Pons (tissue), 1 donor: ENCODE measurements at regions not wholly inside any gene's neighbourhood (a gene's known extent, or its start where the extent isn't known, plus 50 kb on each side); places are given as distances from the start of the nearest gene placed in this dataset.
A peak's percentile ranks its signal among the peaks of the same experiment; 100 is the strongest.
"Not testable (repeated sequence)": the region's sequence is repeated elsewhere in the genome, so short reads cannot be mapped to it uniquely, and the experiment has no call there.

Source experiments
- DNase-seq: peaks from one replicate; pipeline ENCODE4 v3.0.0-alpha.2; 2016; ENCODE audit warnings: low spot score

DNA sequence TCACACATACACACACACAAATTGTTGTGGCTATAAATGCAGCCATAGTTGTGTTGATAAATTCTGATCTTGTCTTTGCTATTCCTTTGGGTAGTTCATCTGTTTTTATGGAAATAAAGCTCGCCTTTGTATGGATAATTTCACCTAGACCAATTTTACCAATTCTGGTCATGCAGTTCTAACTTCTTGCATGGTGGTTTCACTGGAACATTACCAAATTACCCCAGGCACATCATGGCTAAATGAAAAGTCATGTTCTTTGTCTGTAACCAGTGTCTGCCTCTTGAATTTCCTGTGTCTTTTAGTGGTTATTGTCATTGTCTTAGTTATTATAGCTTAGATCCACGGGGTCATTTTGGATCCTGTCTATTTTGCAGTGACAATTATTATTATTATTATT, 50.3 kb upstream of the TMC1 start:
- no peak for DNase-seq

DNA sequence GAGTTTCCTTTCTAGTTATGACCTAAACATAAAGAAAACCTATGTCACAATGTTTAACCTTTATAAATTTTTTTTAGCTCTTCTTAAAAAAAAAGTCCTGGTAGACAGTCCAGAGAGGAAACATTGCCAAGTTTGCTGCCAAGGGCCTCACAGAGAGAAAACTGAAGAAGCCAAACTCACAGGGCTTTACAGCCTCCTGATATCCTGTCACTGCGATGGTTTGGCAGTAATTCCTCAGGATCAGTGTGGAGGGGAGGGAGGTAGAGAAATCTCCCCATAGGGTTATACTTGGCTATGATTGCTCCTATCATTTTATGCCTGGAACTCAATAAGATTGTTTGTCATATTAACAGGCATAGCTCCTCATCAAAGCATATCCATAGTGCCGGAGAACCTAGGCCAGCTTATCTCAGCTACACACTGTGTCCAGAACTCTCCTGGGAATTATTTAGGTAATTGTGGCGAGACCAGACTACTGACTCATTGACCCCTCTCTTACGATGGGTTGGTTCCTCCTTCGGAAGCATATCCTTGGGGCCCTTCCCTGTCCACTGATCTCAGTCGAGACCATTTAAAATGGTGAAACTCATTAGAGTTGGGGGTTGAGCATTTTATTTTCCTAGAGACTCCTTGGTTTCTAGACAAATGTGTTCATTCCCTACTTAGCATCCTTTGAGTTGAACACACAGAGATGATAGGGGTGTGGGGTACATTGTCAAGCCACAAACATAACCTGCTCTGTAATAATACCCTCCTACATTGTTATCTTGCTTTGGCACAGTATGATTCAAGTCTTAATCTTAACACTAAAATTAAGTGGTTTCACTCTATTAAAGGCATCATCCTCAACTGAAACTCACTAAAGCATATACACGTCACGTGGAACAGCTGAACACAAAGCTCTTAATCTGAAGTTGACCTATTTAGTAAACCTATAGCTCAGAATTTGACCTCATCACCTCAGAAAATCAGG, 53.4 kb upstream of the TMC1 start:
- no peak for DNase-seq

DNA sequence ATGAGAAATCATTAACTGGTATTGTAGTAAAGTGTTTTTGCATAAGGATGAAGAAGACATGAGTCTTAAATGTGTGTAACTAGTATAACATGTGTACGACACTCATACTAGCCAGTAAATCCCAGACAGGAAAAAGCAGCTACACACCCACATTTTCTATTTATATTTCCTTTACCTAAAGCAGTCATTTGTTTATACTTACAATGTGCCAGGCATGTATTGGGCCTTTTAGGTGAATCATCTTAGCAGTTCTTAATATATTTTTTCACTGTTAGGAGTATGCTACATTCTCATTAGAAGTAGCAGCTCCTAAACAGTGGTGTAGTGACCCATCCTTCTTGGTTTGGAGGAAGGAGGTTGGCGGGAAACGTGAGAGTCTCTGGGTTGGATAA, 55.8 kb upstream of the TMC1 start:
- DNase-seq = no peak

DNA sequence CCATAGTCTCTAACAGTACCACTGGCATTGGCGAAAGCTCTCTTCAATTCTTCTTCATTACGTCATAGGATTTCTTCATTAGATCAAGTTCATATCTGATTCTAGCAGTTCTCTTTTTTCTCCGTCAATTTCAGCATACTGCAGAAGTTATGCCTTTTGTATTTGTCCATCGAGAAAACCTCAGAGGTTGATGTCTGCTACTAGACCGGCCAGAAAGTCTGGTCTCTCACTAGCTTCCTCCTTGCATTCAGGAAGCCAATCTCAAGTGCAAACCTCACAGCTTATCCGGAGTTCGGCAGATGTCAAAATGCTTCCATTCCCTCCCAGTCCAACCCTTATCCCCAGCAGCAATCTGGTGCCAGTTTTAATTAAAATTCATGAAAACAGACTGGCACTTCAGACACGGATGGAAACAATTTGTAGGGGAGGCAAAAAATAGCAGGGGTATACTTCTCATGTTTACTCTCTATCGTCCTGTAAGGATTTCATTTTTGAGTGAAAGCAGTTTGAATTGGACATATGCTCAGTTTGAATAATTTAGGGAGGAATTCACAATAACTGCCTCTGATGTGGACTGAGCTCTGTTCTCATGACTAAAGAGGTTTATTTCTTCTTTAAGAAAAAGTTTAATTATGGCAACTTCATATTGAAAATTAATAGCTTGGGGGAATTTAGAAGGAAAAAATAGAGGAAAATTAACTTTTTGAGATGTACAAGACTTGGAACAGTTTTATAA, 56.4 kb upstream of the TMC1 start:
- peak; percentile 53 for DNase-seq

DNA sequence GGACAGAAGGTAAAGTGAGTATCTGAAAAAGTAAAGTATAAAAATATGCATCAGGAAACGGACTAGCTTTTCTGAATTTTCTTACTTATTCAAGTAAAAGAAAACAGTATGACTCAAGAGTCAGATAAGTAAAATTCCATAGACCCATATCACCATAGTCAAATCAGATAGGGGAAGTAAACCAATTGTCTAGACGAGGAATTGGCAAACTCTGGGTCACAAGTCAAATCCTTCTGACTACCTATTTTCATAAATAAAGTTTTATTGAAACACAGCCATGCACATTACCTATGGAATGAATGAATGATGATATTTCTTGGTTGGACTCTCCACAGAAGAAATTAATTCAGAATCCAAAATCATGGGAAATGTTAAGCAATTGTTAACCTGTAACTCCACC, 59.1 kb upstream of the TMC1 start:
- no peak for DNase-seq

DNA sequence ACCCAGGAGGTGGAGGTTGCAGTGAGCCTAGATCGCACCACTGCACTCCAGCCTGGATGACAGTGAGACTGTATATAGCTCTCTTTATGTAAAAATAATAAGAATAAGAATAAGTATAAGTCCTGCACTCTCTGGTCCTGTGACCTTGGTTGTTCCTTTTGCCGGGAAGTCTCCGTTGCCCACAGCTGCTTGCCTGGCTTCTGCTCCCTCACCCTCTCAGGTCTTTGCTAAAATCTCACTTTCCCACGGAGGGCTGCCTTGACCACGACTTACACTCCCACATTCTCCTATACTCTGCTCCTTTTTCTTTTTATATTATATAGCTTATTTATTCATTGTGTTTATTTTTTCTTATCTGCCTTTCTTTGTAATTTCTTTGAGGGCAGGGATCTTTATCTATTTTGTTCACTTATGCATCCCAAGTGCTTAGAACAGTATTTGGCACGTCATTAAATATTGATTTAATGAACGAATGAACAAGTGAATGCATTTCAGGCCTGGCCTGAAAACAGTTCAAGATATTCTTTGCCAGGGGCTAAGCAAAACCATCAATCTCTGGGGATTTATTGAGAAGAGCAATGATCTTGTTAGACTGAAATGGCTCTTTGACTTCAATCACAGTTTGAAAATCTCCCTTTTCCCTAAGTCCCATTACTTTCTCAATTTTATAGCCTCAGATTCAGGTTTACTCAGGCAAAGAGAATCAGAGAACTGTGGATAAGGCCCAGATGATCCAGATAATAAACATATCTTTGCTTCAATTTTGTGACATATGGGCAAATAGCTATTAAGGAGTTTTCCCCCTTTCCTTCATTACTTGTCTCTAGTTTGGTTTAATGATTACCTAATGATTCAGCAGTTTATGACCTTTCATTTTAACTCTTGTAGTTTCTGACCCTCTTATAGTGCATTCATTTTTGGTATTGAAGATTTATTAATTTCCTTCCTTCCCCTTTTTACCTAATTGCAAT, 60.8 kb upstream of the TMC1 start:
- no peak for DNase-seq

DNA sequence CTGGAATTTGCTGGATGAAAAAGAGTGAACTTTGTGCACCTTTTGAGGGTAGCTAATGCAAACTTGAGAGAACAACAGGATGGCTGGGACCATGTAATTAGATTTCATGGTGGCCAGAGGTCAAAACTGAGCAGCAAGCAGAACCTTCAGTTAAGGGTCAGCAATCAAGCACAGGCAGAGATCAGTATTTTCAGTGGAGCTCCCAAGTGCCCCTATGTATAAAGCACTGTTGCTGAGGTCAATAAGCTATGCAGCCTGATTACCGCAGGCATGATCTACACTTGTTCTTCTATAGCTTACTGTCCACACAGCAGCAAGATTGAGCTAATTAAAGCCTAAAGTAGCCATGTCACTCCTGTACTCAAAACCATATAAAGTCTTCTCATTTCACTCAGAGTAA, 62.1 kb upstream of the TMC1 start:
- DNase-seq = no peak

DNA sequence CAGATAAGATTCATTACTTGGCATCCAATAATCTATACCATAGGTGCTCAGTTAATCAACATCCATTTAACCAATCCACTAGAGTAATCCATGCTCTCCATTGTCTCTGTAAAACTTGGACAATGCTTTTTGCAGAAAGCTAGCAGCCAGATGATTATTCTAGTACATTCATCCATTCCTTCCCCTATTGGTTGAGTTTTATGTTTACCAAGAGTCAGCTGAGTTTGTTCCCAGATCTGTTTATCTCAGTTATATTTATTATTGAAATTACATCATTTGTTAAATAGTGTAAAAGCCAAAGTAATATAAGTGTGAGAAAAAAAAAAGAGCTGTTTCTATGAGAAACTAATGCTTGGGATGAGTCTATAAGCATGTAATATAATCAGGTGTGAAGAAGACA, 63.3 kb upstream of the TMC1 start:
- DNase-seq = no peak

DNA sequence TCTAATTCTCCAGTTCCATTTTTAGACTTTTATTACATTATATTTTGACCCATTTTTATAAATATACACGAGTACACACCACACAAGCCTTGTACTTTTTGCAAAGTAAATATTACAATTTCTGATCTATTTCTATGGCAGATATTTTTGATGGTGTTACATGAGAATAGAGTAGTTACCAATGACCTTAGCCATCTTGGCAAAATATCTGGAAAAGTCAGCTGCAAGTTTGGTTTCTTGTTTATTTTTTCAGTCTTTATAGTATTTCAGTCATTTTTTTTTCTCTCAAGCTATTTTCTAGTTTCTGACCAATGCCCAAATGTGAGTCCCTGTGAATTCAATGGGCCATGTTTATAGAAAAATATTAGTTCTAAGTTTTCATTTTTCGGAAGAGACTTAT, 64.0 kb upstream of the TMC1 start:
- DNase-seq = no peak

DNA sequence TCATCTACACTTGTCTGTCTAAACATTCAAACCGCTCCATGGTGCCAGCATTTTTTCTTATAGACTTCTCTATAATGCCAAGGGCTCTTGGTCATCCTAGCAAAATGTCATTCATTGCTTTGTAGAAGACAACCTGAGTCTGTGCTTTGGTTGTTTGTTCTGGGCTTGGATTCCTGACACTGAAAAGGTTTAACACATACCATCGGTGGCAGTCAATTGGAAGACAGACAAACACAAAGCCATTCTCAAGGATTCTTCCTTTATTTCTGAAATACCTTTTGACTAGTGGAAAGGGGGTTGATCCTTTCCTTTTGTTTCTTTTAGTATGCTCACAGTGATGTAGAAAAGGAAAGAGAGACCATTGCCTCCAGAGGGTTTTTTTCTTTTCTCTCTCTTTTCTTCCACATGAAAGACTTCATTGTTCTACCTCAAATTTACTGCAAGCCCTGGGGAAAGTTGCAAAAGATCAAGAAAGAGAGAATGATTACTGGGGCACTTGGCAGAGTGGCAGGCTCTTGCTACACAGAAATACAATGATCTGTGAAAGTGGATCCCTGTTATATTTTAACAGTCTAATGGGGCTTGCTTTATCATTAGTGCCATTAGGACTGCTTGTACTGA, 66.4 kb upstream of the TMC1 start:
- peak; percentile 42 for DNase-seq

DNA sequence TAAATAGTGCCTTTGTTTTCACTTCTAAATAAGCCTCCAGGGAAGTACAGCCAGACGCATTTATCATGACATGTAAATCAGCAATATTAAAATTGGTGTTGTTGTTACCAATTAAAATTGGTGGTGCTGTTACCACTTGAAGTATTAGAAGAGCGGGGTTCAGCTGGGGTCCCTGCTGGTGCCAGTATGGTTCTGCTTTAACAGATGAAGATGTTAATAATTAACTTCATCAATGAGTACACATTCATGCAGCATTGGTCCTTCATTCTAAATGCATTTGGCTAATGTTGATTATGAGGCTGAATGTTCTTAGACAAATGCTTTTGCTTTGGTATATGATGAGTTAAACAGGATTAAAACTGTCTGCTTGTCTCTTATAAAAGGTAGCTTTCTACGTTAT, 67.6 kb upstream of the TMC1 start:
- no peak for DNase-seq

DNA sequence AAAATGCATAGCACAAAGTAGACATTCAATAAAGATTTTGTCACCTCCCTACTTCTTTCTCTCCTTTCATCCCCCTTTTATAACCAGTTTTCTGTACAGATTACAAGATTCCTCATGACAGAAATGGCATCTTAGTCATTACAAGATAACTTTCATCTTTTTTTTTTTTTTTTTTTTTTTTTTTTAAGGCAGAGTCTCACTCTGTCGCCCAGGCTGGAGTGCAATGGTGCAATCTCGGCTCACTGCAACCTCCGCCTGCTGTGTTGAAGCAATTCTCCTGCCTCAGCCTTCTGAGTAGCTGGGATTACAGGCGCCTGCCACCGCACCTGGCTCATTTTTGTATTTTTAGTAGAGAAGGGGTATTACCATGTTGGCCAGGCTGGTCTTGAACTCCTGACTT, 75.2 kb upstream of the TMC1 start:
- DNase-seq = not testable (repeated sequence)

DNA sequence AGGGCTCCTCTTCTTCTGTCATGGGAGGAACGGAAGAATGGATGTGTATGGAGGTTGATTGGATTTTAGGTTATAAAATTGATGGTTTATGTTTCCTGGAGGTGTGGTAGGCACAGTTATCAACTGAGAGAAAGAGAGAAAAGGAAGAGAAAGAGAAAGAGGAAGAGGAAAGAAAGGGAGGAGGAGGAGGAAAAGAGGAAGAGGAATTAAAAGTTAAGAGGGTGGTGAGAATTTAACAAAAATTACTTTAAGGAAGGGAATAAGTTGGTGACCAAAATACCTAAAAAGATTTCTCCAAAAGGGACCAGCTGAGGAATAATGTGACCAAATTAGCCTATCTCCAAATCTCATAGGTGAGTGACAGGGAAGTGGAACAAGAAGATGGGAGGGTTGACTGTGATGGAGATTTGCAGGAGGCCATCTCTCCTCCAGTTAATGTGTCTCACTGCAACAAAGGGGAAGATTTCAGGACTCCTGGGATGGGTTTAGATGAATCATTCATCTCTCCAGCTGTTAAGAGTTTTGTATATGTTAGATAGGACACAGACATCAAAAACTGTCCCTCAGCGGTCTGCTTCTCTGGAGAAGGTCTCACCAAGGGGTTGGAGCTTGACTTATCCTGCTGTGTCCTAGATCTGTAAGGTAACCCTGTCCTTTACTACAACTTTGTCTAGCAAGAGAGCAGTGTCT, 76.0 kb upstream of the TMC1 start:
- DNase-seq = no peak

DNA sequence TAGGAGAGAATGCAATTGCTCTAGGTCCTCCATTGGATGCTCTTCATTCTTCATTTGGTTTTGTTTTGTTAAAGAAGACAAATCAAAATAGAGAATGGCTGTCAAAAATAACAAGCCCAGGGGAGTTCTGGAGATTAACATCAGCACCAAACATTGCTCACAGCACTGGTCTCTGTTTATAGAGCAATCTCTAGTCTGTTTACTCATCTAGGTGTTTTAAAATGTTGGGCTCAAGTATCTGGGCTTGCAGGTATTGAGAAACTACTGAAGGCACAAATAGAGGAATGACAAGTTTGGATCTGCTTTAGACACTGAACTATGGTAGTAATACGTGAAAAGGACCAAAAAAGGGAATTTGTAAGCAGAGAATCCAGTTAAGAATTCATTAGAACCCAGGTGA, 77.0 kb upstream of the TMC1 start:
- DNase-seq = no peak

DNA sequence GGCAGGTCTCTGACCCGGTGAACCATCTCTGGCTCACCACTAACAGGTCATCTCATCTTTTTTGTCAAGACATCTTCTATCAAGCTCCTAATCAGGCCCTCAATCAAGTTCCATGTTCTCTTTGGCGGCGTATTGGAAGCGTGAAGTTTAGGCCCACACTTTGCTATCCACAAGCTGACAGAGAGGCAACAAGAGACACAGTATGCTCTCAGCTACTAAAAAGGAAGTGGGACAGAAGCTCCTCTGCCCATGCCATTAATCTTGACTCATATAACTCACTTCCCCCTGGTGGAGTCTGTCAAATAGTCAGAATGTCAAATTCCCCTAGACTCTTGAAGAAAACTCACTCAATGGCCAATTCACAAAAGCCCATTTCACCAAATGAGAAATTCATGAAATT, 77.6 kb upstream of the TMC1 start:
- DNase-seq = peak; percentile 64

DNA sequence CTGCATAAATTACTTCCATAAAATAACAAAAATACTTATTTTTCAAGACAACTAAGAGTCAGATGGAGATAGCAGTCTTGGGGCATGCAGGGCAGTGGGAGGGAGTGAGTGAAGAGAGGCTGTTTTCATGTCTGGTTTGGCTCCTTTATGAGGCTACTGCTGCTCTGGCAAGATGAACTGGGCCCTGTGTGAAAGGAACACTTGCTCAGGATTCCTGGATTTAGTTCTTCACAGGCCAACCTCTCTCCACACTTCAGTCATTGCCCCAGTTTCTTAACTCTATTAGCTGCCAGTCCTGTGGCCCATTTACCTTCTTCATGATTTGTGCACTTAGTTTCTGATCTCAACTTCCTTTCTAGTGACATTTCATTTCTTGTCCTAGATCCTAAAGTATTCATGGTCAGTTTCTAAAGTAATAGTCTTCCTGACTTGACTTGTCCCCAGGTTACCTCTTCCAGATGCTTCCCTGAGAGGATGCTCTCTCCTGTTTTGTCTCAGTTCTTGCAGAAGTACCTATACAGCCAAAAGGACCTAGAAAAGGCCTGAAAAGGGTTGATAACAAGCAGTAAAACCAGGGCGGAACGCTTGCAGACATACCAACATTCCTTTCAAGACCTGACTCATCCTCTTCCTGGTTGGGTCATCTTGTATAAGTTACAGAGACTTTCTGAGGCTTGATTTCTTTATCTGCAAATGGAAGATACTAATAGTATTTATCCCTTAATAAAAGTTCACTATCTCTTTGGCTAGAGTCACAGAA, 77.0 kb upstream of the ZFAND5 start:
- DNase-seq = no peak

DNA sequence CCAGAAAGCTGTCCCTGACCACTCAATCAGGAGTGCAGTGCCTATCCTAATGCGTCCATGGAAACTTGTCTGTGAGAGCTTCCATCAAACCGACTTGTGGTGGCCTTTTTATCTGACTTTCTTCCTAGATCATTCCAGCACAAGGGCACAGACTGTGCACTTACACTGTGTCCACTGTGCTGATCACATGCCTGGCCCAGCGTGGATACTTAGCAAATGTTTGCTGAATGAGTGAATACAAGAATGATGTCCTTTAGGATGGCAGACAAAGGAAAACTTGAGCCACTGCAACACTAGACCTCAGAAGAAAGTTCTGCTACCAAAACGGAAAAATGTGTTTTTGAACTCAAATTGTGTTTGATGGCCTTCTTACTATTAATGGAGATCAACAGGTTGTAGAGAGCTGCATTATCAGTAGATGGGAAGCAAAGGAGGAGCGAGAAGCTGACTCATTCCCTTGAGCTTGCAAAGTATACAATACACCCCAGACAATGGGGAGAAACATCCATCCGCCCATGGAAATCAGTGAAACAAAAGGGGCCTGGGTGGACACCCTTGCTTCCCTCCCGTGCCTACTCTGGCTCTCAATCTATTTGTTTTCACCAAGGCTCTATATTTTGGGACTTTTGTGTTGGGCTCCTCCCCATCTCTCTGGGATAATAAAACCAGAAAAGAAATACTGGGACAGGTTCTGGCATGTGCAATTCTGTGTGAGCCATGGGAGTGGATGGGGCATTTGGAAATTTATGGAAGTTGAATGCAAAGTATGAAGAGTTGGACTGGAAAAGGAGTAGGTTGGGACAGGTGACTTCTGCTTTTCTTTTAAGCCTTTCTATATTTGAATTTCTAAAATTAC, 76.2 kb upstream of the ZFAND5 start:
- no peak for DNase-seq

DNA sequence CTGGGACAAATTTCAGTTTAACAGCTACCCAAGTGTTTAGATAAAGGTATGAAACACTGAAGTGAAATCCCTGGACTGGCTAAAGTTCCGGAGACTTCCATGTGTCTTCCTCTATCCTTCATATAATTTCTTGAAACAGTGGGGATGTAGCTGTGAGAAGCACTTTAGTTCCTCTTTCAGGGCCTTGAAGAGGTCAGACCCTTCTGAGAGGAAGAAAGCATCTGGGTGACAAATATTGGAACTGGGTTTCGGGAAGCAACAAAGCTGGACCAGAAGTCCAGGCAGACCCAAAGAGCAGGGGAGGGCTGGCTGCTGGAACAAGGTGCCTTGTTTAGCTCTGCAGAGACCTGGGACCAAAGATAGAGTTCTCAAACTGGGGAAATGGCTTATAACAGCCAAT, 75.4 kb upstream of the ZFAND5 start:
- DNase-seq = peak; percentile 76

DNA sequence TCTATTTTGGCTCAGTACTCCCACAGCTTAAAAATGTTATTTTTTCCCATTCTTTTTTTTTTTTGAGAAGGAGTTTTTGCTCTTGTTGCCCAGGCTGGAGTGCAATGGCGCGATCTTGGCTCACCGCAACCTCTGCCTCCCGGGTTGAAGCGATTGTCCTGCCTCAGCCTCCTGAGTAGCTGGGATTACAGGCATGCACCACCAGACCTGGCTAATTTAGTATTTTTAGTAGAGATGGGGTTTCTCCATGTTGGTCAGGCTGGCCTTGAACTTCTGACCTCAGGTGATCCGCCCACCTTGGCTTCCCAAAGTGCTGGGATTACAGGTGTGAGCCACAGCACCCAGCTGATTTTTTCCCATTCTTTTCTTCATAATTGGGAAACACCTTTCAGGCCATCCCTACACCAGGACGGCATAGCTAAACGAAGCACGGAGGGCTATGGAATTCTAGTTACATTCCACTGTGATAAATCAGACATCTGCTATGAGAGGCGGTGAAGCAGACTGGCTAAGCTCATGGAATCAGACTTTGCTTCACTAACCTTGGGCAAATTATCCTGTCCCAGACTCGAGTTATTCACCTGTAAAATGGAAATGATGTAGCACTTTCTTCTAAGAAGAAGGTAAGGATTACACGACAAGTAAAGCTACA, 68.7 kb upstream of the ZFAND5 start:
- DNase-seq = not testable (repeated sequence)
